ENCODE measurements at regions not wholly inside any gene's neighbourhood (a gene's known extent, or its start where the extent isn't known, plus 50 kb on each side); places are given as distances from the start of the nearest gene placed in this dataset.
A peak's percentile ranks its signal among the peaks of the same experiment; 100 is the strongest.
"Not testable (repeated sequence)": the region's sequence is repeated elsewhere in the genome, so short reads cannot be mapped to it uniquely, and the experiment has no call there.

DNA sequence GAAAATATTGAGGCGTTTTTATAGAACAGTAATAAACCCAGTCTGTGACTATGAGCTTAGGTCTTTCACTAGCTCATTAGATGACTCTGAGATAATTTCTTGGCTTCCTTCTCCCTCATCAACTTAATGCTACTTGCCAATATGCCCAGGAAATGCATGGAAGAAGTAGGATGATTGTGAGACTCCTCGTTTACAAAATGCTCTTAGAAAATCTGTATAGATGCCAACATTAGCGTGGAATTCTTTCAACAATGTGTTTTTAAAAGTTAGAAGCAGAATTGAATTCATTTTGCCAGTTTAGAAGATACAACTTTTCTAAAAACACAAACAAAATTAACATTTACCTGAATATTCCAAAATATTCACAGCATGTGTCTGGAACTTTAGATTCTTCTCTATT, 424.6 kb downstream of the BTG1 start:
- no peak for DNase-seq

DNA sequence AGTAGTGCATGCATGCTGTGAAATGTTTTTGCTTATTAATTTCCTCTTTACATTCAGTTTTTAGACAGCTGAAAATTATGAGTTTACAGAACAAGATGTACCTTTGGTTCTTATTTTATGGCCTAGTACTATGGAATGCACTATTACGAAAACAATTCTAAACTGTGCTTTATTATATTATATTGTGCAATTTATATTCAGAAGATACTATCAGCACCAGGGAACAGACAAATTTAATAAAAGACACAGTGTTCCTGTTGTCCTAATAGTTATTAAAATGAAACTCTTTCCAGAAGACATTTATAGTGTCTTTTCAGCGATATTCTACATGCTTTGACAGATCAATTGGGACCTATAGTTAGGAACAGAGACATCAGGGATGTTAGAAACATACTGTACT, 427.3 kb downstream of the BTG1 start:
- no peak for DNase-seq

- DNase-seq: no peak
These were observed 427.8 kb downstream of the BTG1 start for GRCh38 chr12:91717804-91718203.

- not testable (repeated sequence) for DNase-seq
These were observed 433.7 kb downstream of the BTG1 start for GRCh38 chr12:91711925-91712324.

GRCh38 chr12:91706466-91706865, 439.2 kb downstream of the BTG1 start:
- no peak for DNase-seq

- DNase-seq: peak; percentile 37
These were observed 441.2 kb downstream of the BTG1 start for GRCh38 chr12:91704446-91704845.

DNA sequence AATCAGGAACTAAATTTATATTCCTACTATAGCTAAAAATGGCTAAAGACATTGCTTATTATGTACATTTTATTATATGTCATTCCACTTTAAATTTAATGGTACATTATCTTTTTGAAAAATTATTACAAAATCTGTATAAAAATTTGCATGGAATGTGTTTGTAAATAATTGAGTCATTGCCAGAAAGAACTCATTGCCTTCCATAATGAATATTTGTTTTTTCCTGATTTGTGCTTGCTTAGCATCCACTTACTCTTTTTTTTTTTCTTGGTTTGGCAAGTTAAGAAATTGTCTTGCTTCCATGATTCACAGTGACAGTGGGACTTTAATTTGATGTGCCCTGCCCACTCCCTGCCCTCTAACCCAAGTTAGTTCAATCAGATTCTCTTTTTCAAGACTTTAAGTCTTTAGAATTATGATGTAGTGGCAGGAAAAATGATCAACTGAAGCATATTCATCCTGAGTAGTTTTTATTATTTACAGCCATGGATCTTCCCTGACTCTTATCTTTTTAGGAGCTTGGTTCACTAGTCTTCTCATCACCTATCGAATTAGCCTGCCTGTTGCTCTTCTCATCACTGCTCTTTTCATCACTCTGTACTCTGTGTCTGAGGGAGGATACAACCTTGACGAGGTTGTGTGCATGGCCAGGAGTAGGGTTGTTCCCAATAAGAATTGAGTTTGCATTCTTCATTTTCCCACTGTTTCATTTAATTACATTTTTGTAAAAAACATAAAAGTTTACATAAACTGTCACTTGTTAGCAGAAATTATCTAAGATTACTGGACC, 442.0 kb downstream of the BTG1 start:
- DNase-seq: no peak

DNA sequence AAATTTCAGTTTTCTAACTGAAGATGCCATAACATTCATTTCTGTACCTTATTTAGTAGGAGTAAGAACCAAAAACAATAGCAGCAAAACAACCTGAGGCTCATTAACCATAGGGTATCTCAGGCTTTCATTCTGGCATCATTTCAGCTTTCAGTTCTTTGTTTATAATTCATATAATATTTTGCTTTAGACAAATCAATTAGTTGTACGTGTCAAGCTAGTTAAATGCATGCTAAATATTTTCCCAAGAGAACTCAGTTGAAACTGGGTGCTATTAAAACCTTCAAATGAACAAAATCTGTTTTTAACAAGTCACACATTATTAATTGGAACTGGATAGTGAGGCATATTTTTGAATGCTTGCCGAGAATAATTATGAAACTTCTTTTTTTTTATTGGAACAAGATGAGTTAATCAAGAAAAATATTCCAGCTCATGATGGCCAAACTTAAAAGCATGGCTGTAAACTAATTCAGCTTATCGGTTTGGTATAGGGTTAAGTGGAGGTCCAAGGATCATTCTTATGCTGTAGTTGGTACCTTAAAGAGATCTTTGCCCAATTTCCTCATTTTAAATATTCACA, 442.7 kb downstream of the BTG1 start:
- DNase-seq: peak; percentile 18

DNA sequence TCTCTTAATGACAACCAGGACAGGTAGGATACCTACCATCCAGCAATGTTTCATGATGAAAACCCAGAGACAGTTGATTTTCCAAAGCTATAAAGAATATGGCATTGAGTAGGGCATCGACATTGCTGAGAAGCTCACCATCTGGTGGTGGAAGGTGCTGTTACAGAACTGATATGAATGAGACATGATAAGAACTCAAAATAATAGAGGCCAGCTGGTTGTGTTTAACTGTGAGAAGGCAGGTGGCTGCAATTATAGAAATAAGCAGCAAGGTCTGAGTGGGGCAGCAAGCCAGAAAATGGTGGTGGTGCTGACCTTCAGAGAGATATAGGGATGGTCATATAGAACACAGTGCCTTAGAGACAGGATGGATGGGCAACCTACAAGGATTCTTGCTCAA, 449.7 kb downstream of the BTG1 start:
- DNase-seq: no peak

DNA sequence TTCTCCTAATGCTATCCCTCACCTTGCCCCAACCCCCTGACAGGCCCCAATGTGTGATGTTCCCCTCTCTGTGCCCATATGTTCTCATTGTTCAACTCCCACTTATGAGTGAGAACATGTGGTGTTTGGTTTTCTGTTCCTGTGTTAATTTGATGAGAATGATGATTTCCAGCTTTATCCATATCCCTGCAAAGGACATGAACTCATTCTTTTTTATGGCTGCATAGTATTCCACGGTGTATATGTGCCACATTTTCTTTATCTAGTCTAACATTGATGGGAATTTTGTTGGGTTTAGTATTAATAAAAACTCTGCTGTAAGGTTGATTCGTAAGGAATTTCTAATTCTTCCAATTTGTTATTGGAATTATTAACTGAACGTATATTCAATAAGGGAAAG, 450.2 kb downstream of the BTG1 start:
- DNase-seq: not testable (repeated sequence)

GRCh38 chr12:91690531-91690930, 455.1 kb downstream of the BTG1 start:
- DNase-seq: no peak

- DNase-seq: no peak
These were observed 458.3 kb downstream of the BTG1 start for GRCh38 chr12:91687052-91688017.

DNA sequence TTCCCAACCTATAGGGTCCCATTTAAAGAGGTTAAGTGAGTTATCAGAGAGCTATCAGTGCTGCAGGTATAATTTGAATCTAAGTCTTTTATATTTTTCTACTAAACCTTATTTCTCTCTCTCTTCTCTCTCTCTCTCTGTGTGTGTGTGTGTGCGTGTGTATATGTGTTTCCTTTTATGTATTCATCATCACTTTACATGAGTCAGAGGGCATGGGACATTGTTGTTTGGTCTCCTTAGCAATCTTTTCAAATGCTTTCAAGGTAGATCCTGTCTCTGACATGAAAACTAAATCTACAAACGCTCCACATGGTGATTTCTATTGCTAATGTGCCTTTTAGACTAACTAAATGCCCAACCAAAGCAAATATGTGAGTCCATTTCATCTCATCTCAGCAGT, 459.7 kb downstream of the BTG1 start:
- DNase-seq: no peak

DNA sequence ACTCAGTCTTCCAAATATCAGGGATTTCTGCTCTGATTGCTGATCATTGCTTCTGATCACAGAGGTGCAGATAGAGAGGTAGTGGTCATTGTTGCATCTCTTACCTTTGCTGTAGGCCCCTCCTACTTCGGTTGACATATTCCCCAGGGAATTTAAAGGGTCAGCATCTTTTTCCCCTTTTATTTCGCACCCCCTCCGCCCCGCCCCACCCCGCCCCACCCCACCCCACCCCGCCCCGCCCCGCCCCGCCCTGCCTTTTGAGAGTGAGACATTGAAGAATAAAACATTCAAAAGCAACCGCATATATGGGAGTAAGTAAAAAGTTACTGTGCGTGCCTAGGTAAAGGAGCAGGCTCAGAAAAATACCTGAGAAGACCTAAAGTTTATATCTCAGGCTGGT, 463.9 kb downstream of the BTG1 start:
- DNase-seq: no peak

DNA sequence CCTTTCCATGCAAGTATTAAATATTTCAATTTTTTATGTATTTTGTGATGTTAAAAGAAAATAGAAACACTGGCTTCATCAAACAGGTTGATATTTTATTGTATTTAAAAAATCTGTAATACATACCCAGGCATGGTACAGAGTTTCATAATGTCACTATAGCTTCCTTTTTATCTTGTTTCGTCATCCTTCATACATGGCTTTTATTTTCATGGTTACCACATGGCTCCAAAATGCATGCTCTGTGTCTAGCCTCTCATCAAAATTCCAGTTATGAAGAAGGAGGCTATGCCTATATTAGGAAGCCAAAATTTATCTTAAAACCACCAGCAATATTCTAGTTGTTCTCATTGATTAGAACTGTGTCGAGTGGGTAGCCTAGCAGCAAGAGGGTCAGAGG, 464.8 kb downstream of the BTG1 start:
- no peak for DNase-seq

DNA sequence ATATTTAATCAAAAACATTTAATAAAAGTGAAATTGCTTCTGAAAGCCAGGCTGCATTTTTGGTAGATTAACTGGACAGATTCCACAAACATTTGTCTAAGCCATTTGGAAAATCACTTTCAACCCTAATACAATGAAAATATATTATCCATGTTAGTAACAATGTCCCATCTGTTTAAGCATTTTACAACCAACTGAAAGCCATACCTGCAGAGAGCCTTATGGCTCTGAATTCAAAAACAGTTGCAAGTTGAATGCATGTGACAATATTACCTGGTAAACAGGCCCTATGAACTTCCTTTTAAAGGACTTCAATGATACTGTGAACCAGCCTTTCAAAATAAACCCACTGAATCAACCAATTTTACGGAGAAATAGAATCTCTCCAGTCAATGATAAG, 468.1 kb downstream of the BTG1 start:
- DNase-seq: no peak

DNA sequence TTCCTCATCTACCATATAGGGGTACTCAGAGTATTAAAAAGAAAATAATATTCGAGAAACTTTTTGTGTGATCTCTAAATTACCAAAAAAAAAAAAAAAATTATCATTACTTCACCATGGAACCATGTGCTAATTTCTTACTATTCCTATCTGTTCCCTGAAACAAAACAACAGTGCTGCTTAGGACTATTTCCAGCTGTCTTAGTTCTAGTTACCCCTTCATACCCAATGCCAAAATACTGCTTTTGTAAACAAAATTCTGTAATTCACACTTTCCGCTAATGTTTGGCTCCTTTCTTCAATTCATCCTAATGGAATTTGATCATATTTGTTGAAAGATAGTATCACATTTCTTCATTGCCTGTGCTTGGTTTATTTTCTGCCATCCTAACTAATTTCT, 470.2 kb downstream of the BTG1 start:
- DNase-seq: no peak

DNA sequence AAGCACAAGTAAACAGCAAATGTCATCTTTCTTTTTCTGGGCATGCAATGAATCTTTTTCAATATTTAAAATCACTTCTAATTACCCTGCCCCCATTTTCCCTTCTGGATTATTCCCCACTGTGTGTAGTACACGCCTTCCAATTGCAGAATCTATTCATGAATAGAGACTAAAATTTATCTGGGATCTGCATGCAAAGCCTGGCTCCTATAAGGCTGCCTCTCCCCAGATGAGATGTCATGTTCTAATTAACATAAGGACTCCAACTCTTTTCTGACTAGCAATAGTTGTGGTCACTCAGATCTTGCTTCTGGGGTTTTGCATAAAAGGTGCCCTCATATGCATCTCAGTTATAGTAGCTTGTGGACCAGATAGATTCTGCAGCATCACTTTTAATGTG, 473.5 kb downstream of the BTG1 start:
- no peak for DNase-seq

- no peak for DNase-seq
These were observed 478.0 kb downstream of the BTG1 start for GRCh38 chr12:91667694-91668093.

DNA sequence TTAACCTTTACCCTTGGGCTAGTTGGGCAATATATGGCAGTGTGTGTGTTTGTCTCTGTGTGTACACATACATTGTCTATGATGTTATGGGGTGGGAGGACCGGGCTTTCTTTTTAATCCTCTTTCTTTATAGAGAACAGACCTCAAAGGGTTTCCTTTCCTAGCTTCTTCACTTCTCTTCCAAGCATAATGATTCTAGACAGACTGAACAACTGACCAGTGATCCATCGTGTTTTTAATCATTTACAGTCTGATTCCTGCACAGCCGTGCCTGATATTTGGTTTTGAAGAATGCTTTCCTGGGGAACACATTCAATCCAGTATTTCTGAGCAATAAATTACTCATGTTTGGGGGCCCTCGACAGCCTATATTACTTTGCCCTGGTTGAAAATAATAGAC, 481.1 kb upstream of the DCN start:
- no peak for DNase-seq

DNA sequence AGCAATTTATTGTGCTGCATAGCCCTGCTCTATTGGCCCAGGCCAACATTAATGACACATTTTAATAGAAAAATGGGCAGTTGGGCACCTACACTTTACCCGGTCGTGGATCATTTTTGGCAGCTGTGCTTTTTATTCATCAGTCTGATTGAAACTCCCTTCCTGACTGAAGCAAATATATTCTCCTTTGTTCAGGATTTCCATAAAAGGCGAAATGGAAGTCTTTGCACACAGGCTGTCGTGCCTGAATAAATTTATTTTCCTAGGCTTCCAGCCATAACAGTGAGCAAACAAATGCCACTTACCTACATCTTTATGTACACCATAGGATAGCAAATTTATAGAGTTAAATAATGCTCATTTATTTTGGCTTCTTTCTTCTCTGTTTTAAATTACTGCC, 480.7 kb upstream of the DCN start:
- peak; percentile 50 for DNase-seq

- DNase-seq: peak; percentile 52
These were observed 479.4 kb upstream of the DCN start for GRCh38 chr12:91662021-91662420.

DNA sequence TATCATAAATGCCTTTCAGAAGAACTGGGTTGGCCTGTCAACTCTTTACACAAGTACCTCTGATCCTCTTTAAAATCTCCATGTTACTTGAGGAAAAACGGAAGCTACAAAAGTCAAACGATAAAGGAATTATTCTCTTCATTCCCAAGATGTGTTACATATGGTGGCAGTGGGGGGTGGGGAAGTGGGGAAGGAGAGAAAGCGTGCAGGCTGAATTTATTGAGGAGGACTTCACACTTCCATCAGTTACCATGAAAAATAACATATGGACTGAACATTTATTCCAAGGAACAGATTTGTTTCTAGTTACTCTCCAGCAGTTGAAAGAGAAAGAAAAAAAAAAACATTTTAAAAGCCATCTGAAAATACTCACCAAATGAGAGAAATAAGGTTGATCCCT, 474.4 kb upstream of the DCN start:
- DNase-seq: no peak

DNA sequence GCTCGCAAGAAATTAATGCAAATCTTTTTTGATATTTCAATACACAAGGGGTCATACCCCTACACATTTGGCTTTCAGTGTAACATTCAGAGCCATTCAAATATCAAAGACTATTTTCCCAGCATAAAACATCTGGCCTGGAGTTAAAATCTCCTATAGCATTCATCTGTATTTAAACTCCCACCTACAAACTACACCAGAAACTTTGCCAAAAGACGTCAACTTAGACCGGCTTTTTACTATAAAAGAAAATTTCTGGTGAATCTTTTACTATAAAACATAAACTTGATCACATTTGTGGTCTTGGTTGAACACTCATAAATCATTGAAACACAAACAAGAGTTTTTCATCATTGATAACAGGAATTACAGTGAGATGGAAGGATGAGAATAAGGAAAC, 473.3 kb upstream of the DCN start:
- DNase-seq: no peak

Measured in NCI-H446 treated with DMSO at 0.1 percent for 48 hours (cell line).